ENCODE measurements at regions not wholly inside any gene's neighbourhood (a gene's known extent, or its start where the extent isn't known, plus 50 kb on each side); places are given as distances from the start of the nearest gene placed in this dataset.
A peak's percentile ranks its signal among the peaks of the same experiment; 100 is the strongest.

DNA sequence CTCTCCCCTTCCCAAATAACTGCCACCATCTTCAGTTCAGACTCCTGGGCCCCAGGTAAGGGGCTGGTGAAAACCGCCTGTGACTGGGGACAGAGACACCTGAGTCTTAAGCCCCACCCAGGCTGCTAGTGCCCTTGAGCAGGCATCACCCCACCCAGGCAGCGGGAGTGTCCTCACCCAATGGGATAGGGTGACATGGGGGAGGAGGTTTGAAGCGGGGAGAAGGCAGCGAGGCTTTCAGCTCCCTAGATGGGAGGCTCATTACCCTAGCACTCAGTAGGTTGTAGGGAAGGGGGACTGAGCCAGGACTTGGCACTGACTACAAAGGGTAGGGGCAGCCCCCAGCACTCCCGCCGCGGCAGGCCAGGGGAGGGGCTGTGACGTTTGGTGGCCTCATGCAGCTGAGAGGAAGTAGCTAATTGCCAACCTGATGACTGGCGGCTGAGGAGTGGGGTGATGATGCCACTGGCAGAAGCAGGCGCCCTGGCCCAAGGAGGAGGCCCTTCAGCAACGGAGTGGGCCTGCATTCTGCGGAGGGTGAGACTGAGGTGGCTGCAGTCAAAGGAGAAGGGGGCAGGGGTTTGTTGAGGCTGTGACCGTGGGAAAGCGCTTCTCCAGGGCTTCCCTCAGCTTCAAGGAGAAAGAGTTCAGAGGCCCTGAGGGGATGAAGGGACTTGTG, 126.9 kb downstream of the MRPL14 start (continued):
- TF ChIP-seq, protein P1, sequence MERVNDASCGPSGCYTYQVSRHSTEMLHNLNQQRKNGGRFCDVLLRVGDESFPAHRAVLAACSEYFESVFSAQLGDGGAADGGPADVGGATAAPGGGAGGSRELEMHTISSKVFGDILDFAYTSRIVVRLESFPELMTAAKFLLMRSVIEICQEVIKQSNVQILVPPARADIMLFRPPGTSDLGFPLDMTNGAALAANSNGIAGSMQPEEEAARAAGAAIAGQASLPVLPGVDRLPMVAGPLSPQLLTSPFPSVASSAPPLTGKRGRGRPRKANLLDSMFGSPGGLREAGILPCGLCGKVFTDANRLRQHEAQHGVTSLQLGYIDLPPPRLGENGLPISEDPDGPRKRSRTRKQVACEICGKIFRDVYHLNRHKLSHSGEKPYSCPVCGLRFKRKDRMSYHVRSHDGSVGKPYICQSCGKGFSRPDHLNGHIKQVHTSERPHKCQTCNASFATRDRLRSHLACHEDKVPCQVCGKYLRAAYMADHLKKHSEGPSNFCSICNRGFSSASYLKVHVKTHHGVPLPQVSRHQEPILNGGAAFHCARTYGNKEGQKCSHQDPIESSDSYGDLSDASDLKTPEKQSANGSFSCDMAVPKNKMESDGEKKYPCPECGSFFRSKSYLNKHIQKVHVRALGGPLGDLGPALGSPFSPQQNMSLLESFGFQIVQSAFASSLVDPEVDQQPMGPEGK (CRISPR knock-in tag; IDR thresholded peaks at IDR 0.05): 0 out of 2 replicates have a peak, but pooled peaks have one; percentile 31
- no peak for TF ChIP-seq RCOR2 (CRISPR knock-in tag; IDR thresholded peaks at IDR 0.05)
- no peak for TF ChIP-seq ZHX1 (CRISPR knock-in tag; IDR thresholded peaks at IDR 0.05; ENCODE audit: low read depth)
- no peak for TF ChIP-seq GRHL1 (CRISPR knock-in tag; conservative IDR thresholded peaks at IDR 0.05)
- no peak for TF ChIP-seq ZNF720 (CRISPR knock-in tag; IDR thresholded peaks at IDR 0.05)
- TF ChIP-seq, protein P2, sequence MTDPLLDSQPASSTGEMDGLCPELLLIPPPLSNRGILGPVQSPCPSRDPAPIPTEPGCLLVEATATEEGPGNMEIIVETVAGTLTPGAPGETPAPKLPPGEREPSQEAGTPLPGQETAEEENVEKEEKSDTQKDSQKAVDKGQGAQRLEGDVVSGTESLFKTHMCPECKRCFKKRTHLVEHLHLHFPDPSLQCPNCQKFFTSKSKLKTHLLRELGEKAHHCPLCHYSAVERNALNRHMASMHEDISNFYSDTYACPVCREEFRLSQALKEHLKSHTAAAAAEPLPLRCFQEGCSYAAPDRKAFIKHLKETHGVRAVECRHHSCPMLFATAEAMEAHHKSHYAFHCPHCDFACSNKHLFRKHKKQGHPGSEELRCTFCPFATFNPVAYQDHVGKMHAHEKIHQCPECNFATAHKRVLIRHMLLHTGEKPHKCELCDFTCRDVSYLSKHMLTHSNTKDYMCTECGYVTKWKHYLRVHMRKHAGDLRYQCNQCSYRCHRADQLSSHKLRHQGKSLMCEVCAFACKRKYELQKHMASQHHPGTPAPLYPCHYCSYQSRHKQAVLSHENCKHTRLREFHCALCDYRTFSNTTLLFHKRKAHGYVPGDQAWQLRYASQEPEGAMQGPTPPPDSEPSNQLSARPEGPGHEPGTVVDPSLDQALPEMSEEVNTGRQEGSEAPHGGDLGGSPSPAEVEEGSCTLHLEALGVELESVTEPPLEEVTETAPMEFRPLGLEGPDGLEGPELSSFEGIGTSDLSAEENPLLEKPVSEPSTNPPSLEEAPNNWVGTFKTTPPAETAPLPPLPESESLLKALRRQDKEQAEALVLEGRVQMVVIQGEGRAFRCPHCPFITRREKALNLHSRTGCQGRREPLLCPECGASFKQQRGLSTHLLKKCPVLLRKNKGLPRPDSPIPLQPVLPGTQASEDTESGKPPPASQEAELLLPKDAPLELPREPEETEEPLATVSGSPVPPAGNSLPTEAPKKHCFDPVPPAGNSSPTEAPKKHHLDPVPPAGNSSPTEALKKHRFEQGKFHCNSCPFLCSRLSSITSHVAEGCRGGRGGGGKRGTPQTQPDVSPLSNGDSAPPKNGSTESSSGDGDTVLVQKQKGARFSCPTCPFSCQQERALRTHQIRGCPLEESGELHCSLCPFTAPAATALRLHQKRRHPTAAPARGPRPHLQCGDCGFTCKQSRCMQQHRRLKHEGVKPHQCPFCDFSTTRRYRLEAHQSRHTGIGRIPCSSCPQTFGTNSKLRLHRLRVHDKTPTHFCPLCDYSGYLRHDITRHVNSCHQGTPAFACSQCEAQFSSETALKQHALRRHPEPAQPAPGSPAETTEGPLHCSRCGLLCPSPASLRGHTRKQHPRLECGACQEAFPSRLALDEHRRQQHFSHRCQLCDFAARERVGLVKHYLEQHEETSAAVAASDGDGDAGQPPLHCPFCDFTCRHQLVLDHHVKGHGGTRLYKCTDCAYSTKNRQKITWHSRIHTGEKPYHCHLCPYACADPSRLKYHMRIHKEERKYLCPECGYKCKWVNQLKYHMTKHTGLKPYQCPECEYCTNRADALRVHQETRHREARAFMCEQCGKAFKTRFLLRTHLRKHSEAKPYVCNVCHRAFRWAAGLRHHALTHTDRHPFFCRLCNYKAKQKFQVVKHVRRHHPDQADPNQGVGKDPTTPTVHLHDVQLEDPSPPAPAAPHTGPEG (CRISPR knock-in tag; IDR thresholded peaks at IDR 0.05): no peak
- TF ChIP-seq CREBL2 (CRISPR knock-in tag; IDR thresholded peaks at IDR 0.05; ENCODE audit: borderline replicate concordance): no peak
- TF ChIP-seq, protein P3, sequence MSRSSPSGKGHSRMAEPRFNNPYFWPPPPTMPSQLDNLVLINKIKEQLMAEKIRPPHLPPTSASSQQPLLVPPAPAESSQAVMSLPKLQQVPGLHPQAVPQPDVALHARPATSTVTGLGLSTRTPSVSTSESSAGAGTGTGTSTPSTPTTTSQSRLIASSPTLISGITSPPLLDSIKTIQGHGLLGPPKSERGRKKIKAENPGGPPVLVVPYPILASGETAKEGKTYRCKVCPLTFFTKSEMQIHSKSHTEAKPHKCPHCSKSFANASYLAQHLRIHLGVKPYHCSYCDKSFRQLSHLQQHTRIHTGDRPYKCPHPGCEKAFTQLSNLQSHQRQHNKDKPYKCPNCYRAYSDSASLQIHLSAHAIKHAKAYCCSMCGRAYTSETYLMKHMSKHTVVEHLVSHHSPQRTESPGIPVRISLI (CRISPR knock-in tag; IDR thresholded peaks at IDR 0.05; ENCODE audit: borderline replicate concordance): no peak
- no peak for TF ChIP-seq ZNF136 (CRISPR knock-in tag; IDR thresholded peaks at IDR 0.05; ENCODE audit: low read depth)
- TF ChIP-seq HOXD1 (CRISPR knock-in tag; IDR thresholded peaks at IDR 0.05): no peak
- peak; percentile 9; the same call in 1 of the 2 replicates for TF ChIP-seq SIN3A (IDR thresholded peaks at IDR 0.05; ENCODE audit: borderline replicate concordance, low read depth, low read length)
- no peak for TF ChIP-seq TBP (CRISPR knock-in tag; IDR thresholded peaks at IDR 0.05)
- peak; percentile 16; the same call in 1 of the 2 replicates for TF ChIP-seq ZFX (CRISPR knock-in tag; IDR thresholded peaks at IDR 0.05; ENCODE audit: low read depth)
- no peak for TF ChIP-seq MEIS2 (CRISPR knock-in tag; IDR thresholded peaks at IDR 0.05)
- TF ChIP-seq NFKB2 (CRISPR knock-in tag; IDR thresholded peaks at IDR 0.05; ENCODE audit: borderline replicate concordance): no peak; the same call in 1 of the 2 replicates
